ENCODE measurements at regions not wholly inside any gene's neighbourhood (a gene's known extent, or its start where the extent isn't known, plus 50 kb on each side); places are given as distances from the start of the nearest gene placed in this dataset.

GRCh38 chr5:2326601-2327000, 424.9 kb downstream of the IRX2 start:
- TF ChIP-seq CTCF (IDR thresholded peaks at IDR 0.05; ENCODE audit: low read depth, low read length) (no peak), EZH2phosphoT487 (IDR thresholded peaks at IDR 0.05; ENCODE audit: low read depth) (no peak)

All from OCI-LY3 (cell line).